Trophoblast cell (in vitro differentiated cells and primary cell): ENCODE measurements at regions not wholly inside any gene's neighbourhood (a gene's known extent, or its start where the extent isn't known, plus 50 kb on each side); places are given as distances from the start of the nearest gene placed in this dataset.
"Not testable (repeated sequence)": the region's sequence is repeated elsewhere in the genome, so short reads cannot be mapped to it uniquely, and the experiment has no call there.

Source experiments
- DNase-seq, 2 donors: peaks; one replicate each; pipeline ENCODE4 v3.0.0-alpha.2; 2016
- H2AFZ ChIP-seq: 2 replicates; pipeline ENCODE4 v1.6.1; 2013; ENCODE audit warnings: low read length, moderate library complexity, mild to moderate bottlenecking; ENCODE audit not compliant: insufficient read depth, poor library complexity
- H2AK5ac ChIP-seq: 2 replicates; pipeline ENCODE4 v1.6.1; 2013; ENCODE audit warnings: mild to moderate bottlenecking, low read length
- H2BK120ac ChIP-seq: 2 replicates; pipeline ENCODE4 v1.6.1; 2013; ENCODE audit warnings: low read length, mild to moderate bottlenecking, moderate library complexity; ENCODE audit not compliant: insufficient read depth, poor library complexity
- H2BK12ac ChIP-seq: 2 replicates; pipeline ENCODE4 v1.6.1; 2013; ENCODE audit warnings: mild to moderate bottlenecking, low read length, moderate library complexity
- H2BK5ac ChIP-seq: 2 replicates; pipeline ENCODE4 v1.6.1; 2013; ENCODE audit warnings: low read length, low read depth, moderate library complexity, mild to moderate bottlenecking; ENCODE audit not compliant: poor library complexity
- H3K14ac ChIP-seq: 2 replicates; pipeline ENCODE4 v1.6.1; 2013; ENCODE audit warnings: mild to moderate bottlenecking, low read length
- H3K18ac ChIP-seq: 2 replicates; pipeline ENCODE4 v1.6.1; 2013; ENCODE audit warnings: mild to moderate bottlenecking, low read length
- H3K23ac ChIP-seq: 2 replicates; pipeline ENCODE4 v1.6.1; 2013; ENCODE audit warnings: low read length
- H3K27ac ChIP-seq: 2 replicates; pipeline ENCODE4 v1.5.1; 2013; ENCODE audit warnings: low read depth, mild to moderate bottlenecking, inconsistent platforms, low read length, moderate library complexity
- H3K27me3 ChIP-seq: 2 replicates; pipeline ENCODE4 v1.6.1; 2013; ENCODE audit warnings: inconsistent platforms, mild to moderate bottlenecking, low read length, moderate library complexity; ENCODE audit not compliant: insufficient read depth
- H3K36me3 ChIP-seq, 2 experiments: 1 replicate in 1 of 2; 2 replicates in 1 of 2; pipeline ENCODE4 v1.6.1; 2013; ENCODE audit warnings: low read length in 2 of 2, mild to moderate bottlenecking in 2 of 2, moderate library complexity in 1 of 2; ENCODE audit not compliant: insufficient read depth in 2 of 2, control insufficient read depth in 1 of 2
- H3K4ac ChIP-seq: 2 replicates; pipeline ENCODE4 v1.6.1; 2013; ENCODE audit warnings: low read depth, mild to moderate bottlenecking, low read length, moderate library complexity
- H3K4me1 ChIP-seq, 2 experiments: 1 replicate in 1 of 2; 2 replicates in 1 of 2; pipeline ENCODE4 v1.6.1; 2013; ENCODE audit warnings: low read length in 2 of 2, mild to moderate bottlenecking in 2 of 2, moderate library complexity in 1 of 2; ENCODE audit not compliant: insufficient read depth in 2 of 2, control insufficient read depth in 1 of 2
- H3K4me2 ChIP-seq: 2 replicates; pipeline ENCODE4 v1.6.1; 2013; ENCODE audit warnings: inconsistent platforms, mild to moderate bottlenecking, low read length, moderate library complexity
- H3K4me3 ChIP-seq: 2 replicates; pipeline ENCODE4 v1.5.1; 2013; ENCODE audit warnings: mild to moderate bottlenecking, low read depth, low read length, inconsistent platforms
- H3K79me1 ChIP-seq: one replicate; pipeline ENCODE4 v1.6.1; 2013; ENCODE audit warnings: low read length
- H3K79me2 ChIP-seq: 2 replicates; pipeline ENCODE4 v1.6.1; 2013; ENCODE audit warnings: low read length, mild to moderate bottlenecking; ENCODE audit not compliant: control insufficient read depth, insufficient read depth, poor library complexity
- H3K9ac ChIP-seq: 2 replicates; pipeline ENCODE4 v1.6.1; 2013; ENCODE audit warnings: mild to moderate bottlenecking, low read length
- H3K9me3 ChIP-seq: 2 replicates; pipeline ENCODE4 v1.6.1; 2013; ENCODE audit warnings: low read depth, mild to moderate bottlenecking, control low read depth, inconsistent platforms, low read length; ENCODE audit not compliant: insufficient read depth
- H4K12ac ChIP-seq: 2 replicates; pipeline ENCODE4 v1.6.1; 2013; ENCODE audit warnings: low read depth, mild to moderate bottlenecking, low read length, moderate library complexity
- H4K8ac ChIP-seq: 2 replicates; pipeline ENCODE4 v1.6.1; 2013; ENCODE audit warnings: low read depth, mild to moderate bottlenecking, low read length, moderate library complexity
- H4K91ac ChIP-seq: one replicate; pipeline ENCODE4 v1.6.1; 2013; ENCODE audit warnings: low read depth, mild to moderate bottlenecking, low read length, moderate library complexity
- WGBS: extraction: QIAGEN DNeasy Blood & Tissue Kit; methylation state at CpG from one replicate; pipeline ENCODE4 v1.1.7; 2013; ENCODE audit warnings: missing lambda C conversion rate; ENCODE audit not compliant: insufficient read length, insufficient coverage; ENCODE audit errors: extremely low coverage; 5-methylcytosine and 5-hydroxymethylcytosine counted together

DNA sequence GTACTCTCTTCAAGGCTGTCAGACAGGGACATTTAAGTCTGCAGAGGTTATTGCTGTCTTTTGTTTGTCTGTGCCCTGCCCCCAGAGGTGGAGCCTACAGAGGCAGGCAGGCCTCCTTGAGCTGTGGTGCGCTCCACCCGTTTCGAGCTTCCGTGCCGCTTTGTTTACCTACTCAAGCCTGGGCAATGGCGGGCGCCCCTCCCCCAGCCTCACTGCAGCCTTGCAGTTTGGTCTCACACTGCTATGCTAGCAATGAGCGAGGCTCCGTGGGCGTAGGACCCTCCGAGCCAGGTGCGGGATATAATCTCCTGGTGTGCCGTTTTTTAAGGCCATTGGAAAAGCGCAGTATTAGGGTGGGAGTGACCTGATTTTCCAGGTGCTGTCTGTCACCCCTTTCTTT, 373.4 kb downstream of the DNAJB9 start:
- not testable (repeated sequence) for H4K8ac ChIP-seq, H3K4me3 ChIP-seq, H2AK5ac ChIP-seq, H3K9ac ChIP-seq, H3K4me2 ChIP-seq, H3K79me1 ChIP-seq, H3K27me3 ChIP-seq, H3K9me3 ChIP-seq, H2BK120ac ChIP-seq, H4K12ac ChIP-seq, H3K18ac ChIP-seq, H2BK12ac ChIP-seq, H2AFZ ChIP-seq, H3K79me2 ChIP-seq, H2BK5ac ChIP-seq, H3K14ac ChIP-seq, H3K27ac ChIP-seq, H4K91ac ChIP-seq, H3K4me1 ChIP-seq, H3K4ac ChIP-seq, H3K36me3 ChIP-seq, DNase-seq, H3K23ac ChIP-seq
- WGBS = no CpG with 5 or more reads among the region's 14 CpGs

DNA sequence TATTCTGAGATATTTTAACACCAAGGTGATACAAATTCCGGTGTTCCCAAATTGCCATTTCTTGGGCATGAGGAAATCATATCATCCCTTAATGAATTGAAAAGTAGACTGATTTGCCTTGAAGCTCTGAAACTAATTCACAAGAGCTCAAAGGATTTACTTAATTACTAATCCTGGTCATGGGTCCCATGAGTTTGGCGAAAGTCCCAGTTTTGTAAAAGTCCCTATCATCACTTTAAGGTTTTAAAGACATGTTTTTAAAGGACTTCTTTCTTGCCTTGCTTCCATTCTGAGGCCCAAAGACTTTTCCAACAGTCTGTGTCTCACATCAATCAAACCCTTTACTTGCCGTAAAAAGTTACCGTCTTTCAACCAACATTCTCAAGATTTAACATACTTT, 377.9 kb downstream of the DNAJB9 start:
- Histone ChIP-seq H3K23ac (no peak overlapping the region), H3K4me2 (no peak overlapping the region), H2AFZ (no peak overlapping the region), H3K9ac (no peak overlapping the region), H3K9me3 (peaks cover 2% of the 10 kb centered on the region), H3K36me3 (no peaks in the 10 kb centered on the region), H4K91ac (no peak overlapping the region), H3K4me3 (no peak overlapping the region), H2BK120ac (no peak overlapping the region), H3K79me2 (no peaks in the 10 kb centered on the region), H3K27ac (no peak overlapping the region), H4K12ac (no peak overlapping the region), H3K4me1 (no peaks in the 10 kb centered on the region), H3K27me3 (no peaks in the 10 kb centered on the region), H3K14ac (no peak overlapping the region), H2AK5ac (no peak overlapping the region), H2BK5ac (no peak overlapping the region), H4K8ac (no peak overlapping the region), H3K18ac (no peak overlapping the region), H2BK12ac (no peak overlapping the region), H3K79me1 (no peaks in the 10 kb centered on the region), H3K4ac (no peak overlapping the region)
- no CpG with 5 or more reads among the region's 4 CpGs for WGBS
- no peak for DNase-seq

DNA sequence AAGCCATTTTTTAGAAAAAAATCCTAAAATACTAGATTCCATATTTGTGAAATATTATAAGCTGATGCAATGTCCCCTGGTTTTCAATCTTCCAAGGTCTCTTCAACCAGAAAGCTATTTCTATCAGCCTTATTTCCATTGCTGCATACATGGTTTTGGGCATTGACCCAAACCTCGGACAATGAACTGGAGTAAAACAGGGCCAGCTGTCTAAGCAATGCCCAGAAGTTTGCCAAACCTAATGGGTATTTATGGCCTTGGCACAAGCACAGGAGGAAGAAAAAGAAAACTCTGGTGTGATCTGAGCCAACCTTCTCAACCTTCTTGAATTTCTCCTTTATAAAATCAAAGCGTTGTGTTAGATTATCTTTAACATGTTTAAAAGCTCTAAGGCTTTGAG, 402.3 kb downstream of the DNAJB9 start:
- H2AFZ ChIP-seq = no peak overlapping the region
- no peaks in the 10 kb centered on the region for H3K79me2 ChIP-seq
- H3K18ac ChIP-seq = no peak overlapping the region
- no peak overlapping the region for H3K23ac ChIP-seq
- H3K4me3 ChIP-seq = no peak overlapping the region
- H3K9ac ChIP-seq = no peak overlapping the region
- no peak overlapping the region for H3K4ac ChIP-seq
- no CpG with 5 or more reads among the region's 2 CpGs for WGBS
- H4K12ac ChIP-seq = no peak overlapping the region
- no peak overlapping the region for H3K27ac ChIP-seq
- no peak overlapping the region for H4K91ac ChIP-seq
- H2AK5ac ChIP-seq = no peak overlapping the region
- no peak overlapping the region for H2BK12ac ChIP-seq
- no peak for DNase-seq
- H3K27me3 ChIP-seq = no peaks in the 10 kb centered on the region
- H2BK120ac ChIP-seq = no peak overlapping the region
- no peaks in the 10 kb centered on the region for H3K9me3 ChIP-seq
- H2BK5ac ChIP-seq = no peak overlapping the region
- no peak overlapping the region for H3K4me2 ChIP-seq
- no peaks in the 10 kb centered on the region for H3K4me1 ChIP-seq
- no peaks in the 10 kb centered on the region for H3K79me1 ChIP-seq
- no peak overlapping the region for H4K8ac ChIP-seq
- H3K14ac ChIP-seq = no peak overlapping the region
- H3K36me3 ChIP-seq = no peaks in the 10 kb centered on the region

DNA sequence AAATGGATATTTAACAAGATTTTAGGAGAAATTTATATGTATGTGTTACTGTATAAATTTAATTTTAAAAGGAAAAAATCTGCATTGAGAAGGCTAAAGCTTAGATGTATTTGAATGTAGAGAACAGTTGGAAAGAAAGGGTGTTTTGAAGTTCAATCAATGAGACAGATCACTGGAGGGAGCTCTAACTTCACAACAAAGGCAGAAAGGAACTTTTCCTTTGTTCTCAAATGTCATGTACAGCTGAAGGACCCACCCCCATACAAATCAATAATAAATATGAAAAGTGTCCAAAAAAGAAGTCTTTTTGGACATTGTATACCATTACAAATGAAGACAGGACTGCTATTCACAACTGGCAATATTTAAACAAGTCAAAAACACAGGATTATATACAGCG, 403.4 kb downstream of the DNAJB9 start:
- Histone ChIP-seq H3K27me3 (no peaks in the 10 kb centered on the region), H3K9ac (no peak overlapping the region), H4K8ac (no peak overlapping the region), H3K23ac (no peak overlapping the region), H3K4me3 (no peak overlapping the region), H3K79me2 (no peaks in the 10 kb centered on the region), H3K14ac (no peak overlapping the region), H2AK5ac (no peak overlapping the region), H2BK5ac (no peak overlapping the region), H3K4me1 (no peaks in the 10 kb centered on the region), H2BK120ac (no peak overlapping the region), H3K36me3 (no peaks in the 10 kb centered on the region), H4K12ac (no peak overlapping the region), H3K4me2 (no peak overlapping the region), H3K27ac (no peak overlapping the region), H4K91ac (no peak overlapping the region), H2BK12ac (no peak overlapping the region), H3K4ac (no peak overlapping the region), H3K79me1 (no peaks in the 10 kb centered on the region), H3K18ac (no peak overlapping the region), H2AFZ (no peak overlapping the region), H3K9me3 (no peaks in the 10 kb centered on the region)
- WGBS = no CpG with 5 or more reads among the region's 1 CpG
- peak in 1 of 2 donors; percentile 15 for DNase-seq
